Liver (tissue), 8 donors: ENCODE measurements at regions not wholly inside any gene's neighbourhood (a gene's known extent, or its start where the extent isn't known, plus 50 kb on each side); places are given as distances from the start of the nearest gene placed in this dataset.
A peak's percentile ranks its signal among the peaks of the same experiment; 100 is the strongest.

ENCODE experiments used
- DNase-seq: peaks from one replicate; pipeline ENCODE4 v3.0.0-alpha.2; 2017; ENCODE audit warnings: low spot score
- H3K27ac ChIP-seq, 2 donors: one replicate each; pipeline ENCODE4 v1.7.0; 2013; ENCODE audit warnings: inconsistent platforms in 2 of 2, low read length in 2 of 2, control low read depth in 1 of 2, low read depth in 1 of 2, mild to moderate bottlenecking in 1 of 2
- H3K27me3 ChIP-seq, 4 donors: one replicate each; pipeline versions ENCODE4 v1.6.1 to v1.7.0; 2013; ENCODE audit warnings: low read length in 3 of 4, inconsistent platforms in 1 of 4, mild to moderate bottlenecking in 1 of 4, moderate library complexity in 1 of 4; ENCODE audit not compliant: control insufficient read depth in 4 of 4, insufficient read depth in 4 of 4
- H3K36me3 ChIP-seq, 4 donors: one replicate each; pipeline versions ENCODE4 v1.6.1 to v1.7.0; 2013; ENCODE audit warnings: low read length in 3 of 4, mild to moderate bottlenecking in 3 of 4, low read depth in 1 of 4, moderate library complexity in 1 of 4; ENCODE audit not compliant: control insufficient read depth in 4 of 4, insufficient read depth in 3 of 4
- H3K4me1 ChIP-seq, 4 donors: one replicate each; pipeline versions ENCODE4 v1.6.1 to v1.7.0; 2013; ENCODE audit warnings: low read length in 3 of 4, mild to moderate bottlenecking in 3 of 4, moderate library complexity in 1 of 4; ENCODE audit not compliant: control insufficient read depth in 4 of 4, insufficient read depth in 4 of 4
- H3K4me3 ChIP-seq, 3 donors: one replicate each; pipeline versions ENCODE4 v1.6.1 to v1.7.0; 2013; ENCODE audit warnings: low read length in 3 of 3, control low read depth in 1 of 3, low read depth in 1 of 3, mild to moderate bottlenecking in 1 of 3
- H3K9ac ChIP-seq, 2 donors: one replicate each; pipeline ENCODE4 v1.7.0; 2013; ENCODE audit warnings: low read length in 2 of 2, mild to moderate bottlenecking in 2 of 2, moderate library complexity in 2 of 2, control low read depth in 1 of 2, low read depth in 1 of 2
- H3K9me3 ChIP-seq, 4 donors: one replicate each; pipeline versions ENCODE4 v1.6.1 to v1.7.0; 2013; ENCODE audit warnings: low read length in 3 of 4; ENCODE audit not compliant: control insufficient read depth in 4 of 4
- ATF3 ChIP-seq: IDR thresholded peaks from 2 replicates; pipeline ENCODE4 v1.6.1; 2016; ENCODE audit warnings: antibody characterized with exemption
- EGR1 ChIP-seq, 2 donors: IDR thresholded peaks; 2 replicates each; pipeline ENCODE4 v1.6.1; 2016 to 2018; ENCODE audit warnings: antibody characterized with exemption in 2 of 2, low read depth in 2 of 2
- FOXA1 ChIP-seq: IDR thresholded peaks from 2 replicates; pipeline ENCODE4 v1.6.1; 2016; ENCODE audit warnings: antibody characterized with exemption
- FOXA2 ChIP-seq: IDR thresholded peaks from 2 replicates; pipeline ENCODE4 v1.6.1; 2016; ENCODE audit warnings: antibody characterized with exemption
- GABPA ChIP-seq, 2 donors: IDR thresholded peaks in 1 of 2; conservative IDR thresholded peaks in 1 of 2; 2 replicates each; pipeline ENCODE4 v1.6.1; 2016; ENCODE audit warnings: antibody characterized with exemption in 2 of 2, mild to moderate bottlenecking in 1 of 2, moderate library complexity in 1 of 2
- HNF4A ChIP-seq, 2 donors: conservative IDR thresholded peaks; 2 replicates each; pipeline ENCODE4 v1.6.1; 2016; ENCODE audit warnings: antibody characterized with exemption in 2 of 2, mild to moderate bottlenecking in 2 of 2
- HNF4G ChIP-seq: IDR thresholded peaks from 2 replicates; pipeline ENCODE4 v1.6.1; 2016; ENCODE audit warnings: antibody characterized with exemption
- JUND ChIP-seq, 2 donors: IDR thresholded peaks; 2 replicates each; pipeline ENCODE4 v1.6.1; 2016; ENCODE audit warnings: antibody characterized with exemption in 2 of 2
- NR2F2 ChIP-seq: IDR thresholded peaks from 2 replicates; pipeline ENCODE4 v1.6.1; 2016; ENCODE audit warnings: antibody characterized with exemption
- RAD21 ChIP-seq, 2 donors: IDR thresholded peaks; 2 replicates each; pipeline ENCODE4 v1.6.1; 2016; ENCODE audit warnings: antibody characterized with exemption in 2 of 2, mild to moderate bottlenecking in 2 of 2
- RXRA ChIP-seq, 2 donors: IDR thresholded peaks; 2 replicates each; pipeline ENCODE4 v1.6.1; 2017 to 2018; ENCODE audit warnings: antibody characterized with exemption in 2 of 2, mild to moderate bottlenecking in 1 of 2
- SP1 ChIP-seq: IDR thresholded peaks from 2 replicates; pipeline ENCODE4 v1.6.1; 2018; ENCODE audit warnings: antibody characterized with exemption, mild to moderate bottlenecking
- TAF1 ChIP-seq: conservative IDR thresholded peaks from 2 replicates; pipeline ENCODE4 v1.6.1; 2016; ENCODE audit warnings: antibody characterized with exemption, mild to moderate bottlenecking
- YY1 ChIP-seq: IDR thresholded peaks from 2 replicates; pipeline ENCODE4 v1.6.1; 2016; ENCODE audit warnings: antibody characterized with exemption, mild to moderate bottlenecking
- WGBS: extraction: QIAGEN DNeasy Blood & Tissue Kit; methylation state at CpG from one replicate; pipeline ENCODE4 v1.1.7; 2013; 5-methylcytosine and 5-hydroxymethylcytosine counted together
- TF ChIP-seq, protein P1 (sequence below): IDR thresholded peaks from 2 replicates; pipeline ENCODE4 v1.6.1; 2016; ENCODE audit warnings: antibody characterized with exemption, mild to moderate bottlenecking
- TF ChIP-seq, protein P2 (sequence below): IDR thresholded peaks from 2 replicates; pipeline ENCODE4 v1.6.1; 2016; ENCODE audit warnings: antibody characterized with exemption
- TF ChIP-seq, protein P3 (sequence below): IDR thresholded peaks from 2 replicates; pipeline ENCODE4 v1.6.1; 2016; ENCODE audit warnings: antibody characterized with exemption
- TF ChIP-seq, protein P4 (sequence below): fragments of 150-350 bp; IDR thresholded peaks from 2 replicates; pipeline ENCODE4 v1.5.1; 2017; ENCODE audit warnings: improper control_type of control experiment, low read depth, low read length; ENCODE audit not compliant: missing input control
- donor health status: healthy.
- donor health status: healthy.
- donor health status: healthy.
- donor health status: healthy.
- donor health status: healthy.

GRCh38 chr2:184463102-184463865 is 135.0 kb upstream of the ZNF804A start:
- H3K9me3 ChIP-seq: no peaks in the 10 kb centered on the region
- H3K9ac ChIP-seq: peak overlapping the region; percentile 25 to 36
- WGBS: 18% methylated on average over 4 of the region's 4 CpGs
- no peaks in the 10 kb centered on the region for H3K36me3 ChIP-seq
- H3K27ac ChIP-seq: peak overlapping the region; percentile 54 to 72
- H3K4me1 ChIP-seq: peaks cover 0 to 14% (median 4%) of the 10 kb centered on the region in 4 donors
- H3K4me3 ChIP-seq: peak overlapping the region; percentile 34 to 66 (median 47)
- DNase-seq: no peak
- TF ChIP-seq RAD21 (IDR thresholded peaks at IDR 0.05): peak; percentile 50 to 57
- no peak for TF ChIP-seq NR2F2
- TF ChIP-seq, protein P1, sequence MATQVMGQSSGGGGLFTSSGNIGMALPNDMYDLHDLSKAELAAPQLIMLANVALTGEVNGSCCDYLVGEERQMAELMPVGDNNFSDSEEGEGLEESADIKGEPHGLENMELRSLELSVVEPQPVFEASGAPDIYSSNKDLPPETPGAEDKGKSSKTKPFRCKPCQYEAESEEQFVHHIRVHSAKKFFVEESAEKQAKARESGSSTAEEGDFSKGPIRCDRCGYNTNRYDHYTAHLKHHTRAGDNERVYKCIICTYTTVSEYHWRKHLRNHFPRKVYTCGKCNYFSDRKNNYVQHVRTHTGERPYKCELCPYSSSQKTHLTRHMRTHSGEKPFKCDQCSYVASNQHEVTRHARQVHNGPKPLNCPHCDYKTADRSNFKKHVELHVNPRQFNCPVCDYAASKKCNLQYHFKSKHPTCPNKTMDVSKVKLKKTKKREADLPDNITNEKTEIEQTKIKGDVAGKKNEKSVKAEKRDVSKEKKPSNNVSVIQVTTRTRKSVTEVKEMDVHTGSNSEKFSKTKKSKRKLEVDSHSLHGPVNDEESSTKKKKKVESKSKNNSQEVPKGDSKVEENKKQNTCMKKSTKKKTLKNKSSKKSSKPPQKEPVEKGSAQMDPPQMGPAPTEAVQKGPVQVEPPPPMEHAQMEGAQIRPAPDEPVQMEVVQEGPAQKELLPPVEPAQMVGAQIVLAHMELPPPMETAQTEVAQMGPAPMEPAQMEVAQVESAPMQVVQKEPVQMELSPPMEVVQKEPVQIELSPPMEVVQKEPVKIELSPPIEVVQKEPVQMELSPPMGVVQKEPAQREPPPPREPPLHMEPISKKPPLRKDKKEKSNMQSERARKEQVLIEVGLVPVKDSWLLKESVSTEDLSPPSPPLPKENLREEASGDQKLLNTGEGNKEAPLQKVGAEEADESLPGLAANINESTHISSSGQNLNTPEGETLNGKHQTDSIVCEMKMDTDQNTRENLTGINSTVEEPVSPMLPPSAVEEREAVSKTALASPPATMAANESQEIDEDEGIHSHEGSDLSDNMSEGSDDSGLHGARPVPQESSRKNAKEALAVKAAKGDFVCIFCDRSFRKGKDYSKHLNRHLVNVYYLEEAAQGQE: peak; percentile 22
- TF ChIP-seq HNF4A (conservative IDR thresholded peaks at IDR 0.05): peak; percentile 85 to 86
- TF ChIP-seq JUND (IDR thresholded peaks at IDR 0.05): peak; percentile 40 to 64
- peak; percentile 69 for TF ChIP-seq HNF4G
- peak; percentile 87 for TF ChIP-seq SP1
- TF ChIP-seq FOXA2: peak; percentile 24
- TF ChIP-seq RXRA (IDR thresholded peaks at IDR 0.05): peak; percentile 59 to 78
- no peak for TF ChIP-seq EGR1 (IDR thresholded peaks at IDR 0.05; ENCODE audit: low read depth in 2 of 2)
- peak; percentile 50 for TF ChIP-seq FOXA1
- TF ChIP-seq YY1: peak; percentile 52
- TF ChIP-seq, protein P2, sequence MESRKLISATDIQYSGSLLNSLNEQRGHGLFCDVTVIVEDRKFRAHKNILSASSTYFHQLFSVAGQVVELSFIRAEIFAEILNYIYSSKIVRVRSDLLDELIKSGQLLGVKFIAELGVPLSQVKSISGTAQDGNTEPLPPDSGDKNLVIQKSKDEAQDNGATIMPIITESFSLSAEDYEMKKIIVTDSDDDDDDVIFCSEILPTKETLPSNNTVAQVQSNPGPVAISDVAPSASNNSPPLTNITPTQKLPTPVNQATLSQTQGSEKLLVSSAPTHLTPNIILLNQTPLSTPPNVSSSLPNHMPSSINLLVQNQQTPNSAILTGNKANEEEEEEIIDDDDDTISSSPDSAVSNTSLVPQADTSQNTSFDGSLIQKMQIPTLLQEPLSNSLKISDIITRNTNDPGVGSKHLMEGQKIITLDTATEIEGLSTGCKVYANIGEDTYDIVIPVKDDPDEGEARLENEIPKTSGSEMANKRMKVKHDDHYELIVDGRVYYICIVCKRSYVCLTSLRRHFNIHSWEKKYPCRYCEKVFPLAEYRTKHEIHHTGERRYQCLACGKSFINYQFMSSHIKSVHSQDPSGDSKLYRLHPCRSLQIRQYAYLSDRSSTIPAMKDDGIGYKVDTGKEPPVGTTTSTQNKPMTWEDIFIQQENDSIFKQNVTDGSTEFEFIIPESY: peak; percentile 19
- TF ChIP-seq, protein P3, sequence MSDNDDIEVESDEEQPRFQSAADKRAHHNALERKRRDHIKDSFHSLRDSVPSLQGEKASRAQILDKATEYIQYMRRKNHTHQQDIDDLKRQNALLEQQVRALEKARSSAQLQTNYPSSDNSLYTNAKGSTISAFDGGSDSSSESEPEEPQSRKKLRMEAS: peak; percentile 42
- peak; percentile 23 for TF ChIP-seq ATF3
- TF ChIP-seq, protein P4, sequence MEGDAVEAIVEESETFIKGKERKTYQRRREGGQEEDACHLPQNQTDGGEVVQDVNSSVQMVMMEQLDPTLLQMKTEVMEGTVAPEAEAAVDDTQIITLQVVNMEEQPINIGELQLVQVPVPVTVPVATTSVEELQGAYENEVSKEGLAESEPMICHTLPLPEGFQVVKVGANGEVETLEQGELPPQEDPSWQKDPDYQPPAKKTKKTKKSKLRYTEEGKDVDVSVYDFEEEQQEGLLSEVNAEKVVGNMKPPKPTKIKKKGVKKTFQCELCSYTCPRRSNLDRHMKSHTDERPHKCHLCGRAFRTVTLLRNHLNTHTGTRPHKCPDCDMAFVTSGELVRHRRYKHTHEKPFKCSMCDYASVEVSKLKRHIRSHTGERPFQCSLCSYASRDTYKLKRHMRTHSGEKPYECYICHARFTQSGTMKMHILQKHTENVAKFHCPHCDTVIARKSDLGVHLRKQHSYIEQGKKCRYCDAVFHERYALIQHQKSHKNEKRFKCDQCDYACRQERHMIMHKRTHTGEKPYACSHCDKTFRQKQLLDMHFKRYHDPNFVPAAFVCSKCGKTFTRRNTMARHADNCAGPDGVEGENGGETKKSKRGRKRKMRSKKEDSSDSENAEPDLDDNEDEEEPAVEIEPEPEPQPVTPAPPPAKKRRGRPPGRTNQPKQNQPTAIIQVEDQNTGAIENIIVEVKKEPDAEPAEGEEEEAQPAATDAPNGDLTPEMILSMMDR: no peak
- TF ChIP-seq GABPA (IDR thresholded peaks at IDR 0.05 in 1 of 2, conservative IDR thresholded peaks at IDR 0.05 in 1 of 2): no peak
- TF ChIP-seq TAF1: peak; percentile 69
- no peaks in the 10 kb centered on the region for H3K27me3 ChIP-seq
